Lower lobe of right lung (tissue), 2 donors: ENCODE measurements at regions not wholly inside any gene's neighbourhood (a gene's known extent, or its start where the extent isn't known, plus 50 kb on each side); places are given as distances from the start of the nearest gene placed in this dataset.
A peak's percentile ranks its signal among the peaks of the same experiment; 100 is the strongest.

Experiments
- ATAC-seq, 2 donors: fragments of 200-7000 bp; cut with Tn5 transposase; one replicate each; pipeline ENCODE4 v1.9.1; 2020 to 2022; ENCODE audit warnings: mild to moderate bottlenecking in 2 of 2, moderate library complexity in 2 of 2
- DNase-seq: peaks from one replicate; pipeline ENCODE4 v3.0.0-alpha.2; 2020
- H3K27ac ChIP-seq: fragments of 200-600 bp; one replicate; pipeline ENCODE4 v1.8.0; 2022
- H3K27me3 ChIP-seq: fragments of 200-600 bp; one replicate; pipeline ENCODE4 v1.8.0; 2022; ENCODE audit warnings: low read depth
- H3K36me3 ChIP-seq: fragments of 200-600 bp; one replicate; pipeline ENCODE4 v1.8.0; 2022; ENCODE audit warnings: mild to moderate bottlenecking
- H3K4me1 ChIP-seq: fragments of 200-600 bp; one replicate; pipeline ENCODE4 v1.8.0; 2022
- H3K4me3 ChIP-seq: fragments of 200-600 bp; one replicate; pipeline ENCODE4 v1.8.0; 2022; ENCODE audit warnings: mild to moderate bottlenecking
- H3K9me3 ChIP-seq: fragments of 200-600 bp; one replicate; pipeline ENCODE4 v1.8.0; 2022
- CTCF ChIP-seq: fragments of 200-600 bp; IDR thresholded peaks from one replicate; pipeline ENCODE4 v1.8.0; 2022; ENCODE audit warnings: antibody characterized with exemption, mild to moderate bottlenecking
- intact Hi-C: fragments of 100-400 bp; cut with DNase I; formaldehyde crosslinking; loops from one replicate; pipeline ENCODE4 v1.11.0; 2022
- donor health status: DM: no; HTN: yes; CAD: no; lungs with severe emphysema.

- no peaks in the 10 kb centered on the region for H3K9me3 ChIP-seq
- no peak for ATAC-seq
- H3K4me1 ChIP-seq = peaks cover 4% of the 10 kb centered on the region
- DNase-seq = no peak
- no peak overlapping the region for H3K27ac ChIP-seq
- no peaks in the 10 kb centered on the region for H3K27me3 ChIP-seq
- no peaks in the 10 kb centered on the region for H3K36me3 ChIP-seq
- intact Hi-C loops = no loop called here
- no peak overlapping the region for H3K4me3 ChIP-seq
- no peak for TF ChIP-seq CTCF
These were observed 221.9 kb upstream of the ADGRL2 start for GRCh38 chr1:81578867-81579266.

- Histone ChIP-seq H3K4me1 (no peaks in the 10 kb centered on the region), H3K4me3 (no peak overlapping the region), H3K36me3 (no peaks in the 10 kb centered on the region), H3K27ac (no peak overlapping the region), H3K9me3 (no peaks in the 10 kb centered on the region), H3K27me3 (no peaks in the 10 kb centered on the region)
- DNase-seq (no peak), ATAC-seq (no peak)
- TF ChIP-seq CTCF = no peak
- intact Hi-C loops = no loop called here
These were observed 223.6 kb upstream of the ADGRL2 start for GRCh38 chr1:81577004-81577697.

DNA sequence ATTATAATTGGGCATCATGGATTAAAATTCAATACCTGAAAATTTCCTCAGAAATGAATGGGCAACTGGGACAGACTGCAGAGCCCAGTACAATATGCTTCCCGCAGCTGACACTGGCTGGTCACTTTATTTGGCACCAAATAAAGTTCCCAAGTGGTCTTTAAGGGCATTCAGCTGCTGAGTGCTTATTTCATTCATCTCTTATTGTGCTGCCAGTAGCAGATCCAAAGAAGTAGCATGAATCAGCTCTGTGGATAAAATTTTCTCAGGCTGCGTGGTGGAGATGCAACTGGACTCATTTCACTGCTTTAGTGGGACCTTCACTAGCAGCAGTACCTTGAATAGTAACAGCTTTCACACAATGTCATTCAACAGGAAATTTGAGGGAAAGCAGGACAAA lies 226.3 kb upstream of the ADGRL2 start:
- H3K9me3 ChIP-seq = no peaks in the 10 kb centered on the region
- intact Hi-C loops = no loop called here
- H3K27ac ChIP-seq = no peak overlapping the region
- peak in 1 of 2 donors; percentile 51 for ATAC-seq
- no peaks in the 10 kb centered on the region for H3K27me3 ChIP-seq
- no peak overlapping the region for H3K4me3 ChIP-seq
- H3K4me1 ChIP-seq = no peaks in the 10 kb centered on the region
- DNase-seq = no peak
- TF ChIP-seq CTCF = no peak
- H3K36me3 ChIP-seq = no peaks in the 10 kb centered on the region

DNA sequence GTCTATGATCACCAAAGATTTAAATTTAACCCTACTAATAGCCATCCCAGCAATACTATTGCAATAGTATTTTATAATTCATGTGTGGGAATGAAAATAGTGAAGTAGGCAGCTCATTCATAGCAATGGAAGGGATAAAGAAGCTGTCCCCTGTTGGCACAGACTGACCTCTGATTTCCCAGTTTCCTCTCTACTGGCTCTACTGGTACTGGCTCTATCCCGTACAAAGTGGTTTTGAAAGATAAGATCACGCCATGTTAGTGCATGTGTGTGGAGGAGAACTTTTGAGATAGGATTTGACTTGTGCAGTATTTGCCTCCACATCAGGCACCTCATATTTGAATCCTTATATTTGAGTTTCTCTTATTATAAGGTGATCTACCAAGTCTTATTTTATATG lies 227.3 kb upstream of the ADGRL2 start:
- no peak for ATAC-seq
- no peak overlapping the region for H3K27ac ChIP-seq
- TF ChIP-seq CTCF = no peak

GRCh38 chr1:81571946-81572345 lies 228.8 kb upstream of the ADGRL2 start:
- no peaks in the 10 kb centered on the region for H3K27me3 ChIP-seq
- intact Hi-C loops = no loop called here
- ATAC-seq (no peak), DNase-seq (no peak)
- no peak overlapping the region for H3K4me3 ChIP-seq
- no peak overlapping the region for H3K27ac ChIP-seq
- TF ChIP-seq CTCF = no peak
- no peaks in the 10 kb centered on the region for H3K4me1 ChIP-seq
- H3K9me3 ChIP-seq = no peaks in the 10 kb centered on the region
- no peaks in the 10 kb centered on the region for H3K36me3 ChIP-seq

More for the DNA sequence above, 227.3 kb upstream of the ADGRL2 start:
- intact Hi-C loops = no loop called here
- H3K4me3 ChIP-seq = no peak overlapping the region
- H3K36me3 ChIP-seq = no peaks in the 10 kb centered on the region
- H3K4me1 ChIP-seq = no peaks in the 10 kb centered on the region
- H3K27me3 ChIP-seq = no peaks in the 10 kb centered on the region
- no peak for DNase-seq
- no peaks in the 10 kb centered on the region for H3K9me3 ChIP-seq
